ENCODE measurements at regions not wholly inside any gene's neighbourhood (a gene's known extent, or its start where the extent isn't known, plus 50 kb on each side); places are given as distances from the start of the nearest gene placed in this dataset.

- TF ChIP-seq ZNF565 (CRISPR knock-in tag; conservative IDR thresholded peaks at IDR 0.05; ENCODE audit: low read depth) (no peak), SNAI2 (CRISPR knock-in tag; IDR thresholded peaks at IDR 0.05) (no peak), ZFP3 (CRISPR knock-in tag; IDR thresholded peaks at IDR 0.05) (no peak), RARB (CRISPR knock-in tag; IDR thresholded peaks at IDR 0.05) (no peak), ISL1 (CRISPR knock-in tag; IDR thresholded peaks at IDR 0.05) (peak; percentile 43)
- ATAC-seq: peak; percentile 22; the same call in 1 of the 3 replicates
Measured at GRCh38 chr18:60892441-60892840, 440.8 kb upstream of the CDH20 start.

- no peak for TF ChIP-seq BACH2 (CRISPR knock-in tag; IDR thresholded peaks at IDR 0.05; ENCODE audit: borderline replicate concordance)
- no peak for TF ChIP-seq RARB (CRISPR knock-in tag; IDR thresholded peaks at IDR 0.05)
- TF ChIP-seq ZC3H10 (CRISPR knock-in tag; IDR thresholded peaks at IDR 0.05): no peak
- no peak for TF ChIP-seq ESRRG (CRISPR knock-in tag; IDR thresholded peaks at IDR 0.05)
- TF ChIP-seq TSHZ2 (CRISPR knock-in tag; IDR thresholded peaks at IDR 0.05): no peak
- TF ChIP-seq ISL1 (CRISPR knock-in tag; IDR thresholded peaks at IDR 0.05): no peak; the same call in 1 of the 2 replicates
- no peak for TF ChIP-seq CSRNP3 (CRISPR knock-in tag; IDR thresholded peaks at IDR 0.05)
- TF ChIP-seq TCF4 (CRISPR knock-in tag; IDR thresholded peaks at IDR 0.05; ENCODE audit: borderline replicate concordance): no peak
- no peak for TF ChIP-seq ZFP3 (CRISPR knock-in tag; IDR thresholded peaks at IDR 0.05)
- ATAC-seq: no peak
Measured at GRCh38 chr18:60892855-60893254, 440.4 kb upstream of the CDH20 start.

GRCh38 chr18:60893355-60894097 is 439.7 kb upstream of the CDH20 start:
- no peak for ATAC-seq
- TF ChIP-seq ESRRG (CRISPR knock-in tag; IDR thresholded peaks at IDR 0.05) (no peak), CSRNP3 (CRISPR knock-in tag; IDR thresholded peaks at IDR 0.05) (no peak), ISL1 (CRISPR knock-in tag; IDR thresholded peaks at IDR 0.05) (no peak), TCF4 (CRISPR knock-in tag; IDR thresholded peaks at IDR 0.05; ENCODE audit: borderline replicate concordance) (no peak), ARNTL (CRISPR knock-in tag; IDR thresholded peaks at IDR 0.05; ENCODE audit: borderline replicate concordance, low read depth) (no peak), BACH2 (CRISPR knock-in tag; IDR thresholded peaks at IDR 0.05; ENCODE audit: borderline replicate concordance) (no peak), ZNF70 (CRISPR knock-in tag; IDR thresholded peaks at IDR 0.05) (no peak), ZC3H10 (CRISPR knock-in tag; IDR thresholded peaks at IDR 0.05) (no peak), PPARA (CRISPR knock-in tag; IDR thresholded peaks at IDR 0.05; ENCODE audit: borderline replicate concordance) (no peak), OSR1 (CRISPR knock-in tag; IDR thresholded peaks at IDR 0.05) (no peak), CSDC2 (CRISPR knock-in tag; IDR thresholded peaks at IDR 0.05) (no peak), ZFP30 (CRISPR knock-in tag; IDR thresholded peaks at IDR 0.05) (no peak), GLIS3 (CRISPR knock-in tag; IDR thresholded peaks at IDR 0.05) (no peak), ZFP3 (CRISPR knock-in tag; IDR thresholded peaks at IDR 0.05) (no peak), ZNF565 (CRISPR knock-in tag; conservative IDR thresholded peaks at IDR 0.05; ENCODE audit: low read depth) (no peak), ZNF8 (CRISPR knock-in tag; IDR thresholded peaks at IDR 0.05) (no peak), RARB (CRISPR knock-in tag; IDR thresholded peaks at IDR 0.05) (no peak)
- TF ChIP-seq, protein P1, sequence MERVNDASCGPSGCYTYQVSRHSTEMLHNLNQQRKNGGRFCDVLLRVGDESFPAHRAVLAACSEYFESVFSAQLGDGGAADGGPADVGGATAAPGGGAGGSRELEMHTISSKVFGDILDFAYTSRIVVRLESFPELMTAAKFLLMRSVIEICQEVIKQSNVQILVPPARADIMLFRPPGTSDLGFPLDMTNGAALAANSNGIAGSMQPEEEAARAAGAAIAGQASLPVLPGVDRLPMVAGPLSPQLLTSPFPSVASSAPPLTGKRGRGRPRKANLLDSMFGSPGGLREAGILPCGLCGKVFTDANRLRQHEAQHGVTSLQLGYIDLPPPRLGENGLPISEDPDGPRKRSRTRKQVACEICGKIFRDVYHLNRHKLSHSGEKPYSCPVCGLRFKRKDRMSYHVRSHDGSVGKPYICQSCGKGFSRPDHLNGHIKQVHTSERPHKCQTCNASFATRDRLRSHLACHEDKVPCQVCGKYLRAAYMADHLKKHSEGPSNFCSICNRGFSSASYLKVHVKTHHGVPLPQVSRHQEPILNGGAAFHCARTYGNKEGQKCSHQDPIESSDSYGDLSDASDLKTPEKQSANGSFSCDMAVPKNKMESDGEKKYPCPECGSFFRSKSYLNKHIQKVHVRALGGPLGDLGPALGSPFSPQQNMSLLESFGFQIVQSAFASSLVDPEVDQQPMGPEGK (CRISPR knock-in tag; IDR thresholded peaks at IDR 0.05; ENCODE audit: borderline replicate concordance): no peak
- TF ChIP-seq, protein P2, sequence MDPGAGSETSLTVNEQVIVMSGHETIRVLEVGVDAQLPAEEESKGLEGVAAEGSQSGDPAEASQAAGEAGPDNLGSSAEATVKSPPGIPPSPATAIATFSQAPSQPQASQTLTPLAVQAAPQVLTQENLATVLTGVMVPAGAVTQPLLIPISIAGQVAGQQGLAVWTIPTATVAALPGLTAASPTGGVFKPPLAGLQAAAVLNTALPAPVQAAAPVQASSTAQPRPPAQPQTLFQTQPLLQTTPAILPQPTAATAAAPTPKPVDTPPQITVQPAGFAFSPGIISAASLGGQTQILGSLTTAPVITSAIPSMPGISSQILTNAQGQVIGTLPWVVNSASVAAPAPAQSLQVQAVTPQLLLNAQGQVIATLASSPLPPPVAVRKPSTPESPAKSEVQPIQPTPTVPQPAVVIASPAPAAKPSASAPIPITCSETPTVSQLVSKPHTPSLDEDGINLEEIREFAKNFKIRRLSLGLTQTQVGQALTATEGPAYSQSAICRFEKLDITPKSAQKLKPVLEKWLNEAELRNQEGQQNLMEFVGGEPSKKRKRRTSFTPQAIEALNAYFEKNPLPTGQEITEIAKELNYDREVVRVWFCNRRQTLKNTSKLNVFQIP (CRISPR knock-in tag; IDR thresholded peaks at IDR 0.05; ENCODE audit: borderline replicate concordance, low read depth): no peak
- TF ChIP-seq, protein P3, sequence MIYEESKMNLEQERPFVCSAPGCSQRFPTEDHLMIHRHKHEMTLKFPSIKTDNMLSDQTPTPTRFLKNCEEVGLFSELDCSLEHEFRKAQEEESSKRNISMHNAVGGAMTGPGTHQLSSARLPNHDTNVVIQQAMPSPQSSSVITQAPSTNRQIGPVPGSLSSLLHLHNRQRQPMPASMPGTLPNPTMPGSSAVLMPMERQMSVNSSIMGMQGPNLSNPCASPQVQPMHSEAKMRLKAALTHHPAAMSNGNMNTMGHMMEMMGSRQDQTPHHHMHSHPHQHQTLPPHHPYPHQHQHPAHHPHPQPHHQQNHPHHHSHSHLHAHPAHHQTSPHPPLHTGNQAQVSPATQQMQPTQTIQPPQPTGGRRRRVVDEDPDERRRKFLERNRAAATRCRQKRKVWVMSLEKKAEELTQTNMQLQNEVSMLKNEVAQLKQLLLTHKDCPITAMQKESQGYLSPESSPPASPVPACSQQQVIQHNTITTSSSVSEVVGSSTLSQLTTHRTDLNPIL (CRISPR knock-in tag; IDR thresholded peaks at IDR 0.05; ENCODE audit: low read depth): no peak

All from SK-N-SH treated with all-trans-retinoic acid at 6 μM for 48 hours (cell line).